MM.1S (cell line): ENCODE measurements at regions not wholly inside any gene's neighbourhood (a gene's known extent, or its start where the extent isn't known, plus 50 kb on each side); places are given as distances from the start of the nearest gene placed in this dataset.

Source experiments
- DNase-seq: peaks from one replicate; pipeline ENCODE4 v3.0.0-alpha.2; 2015
- H2AFZ ChIP-seq: fragments of 300-600 bp; sonication (generic); 2 replicates; pipeline ENCODE4 v1.6.0; 2016; ENCODE audit warnings: antibody characterized with exemption, low read length
- H3F3A ChIP-seq: fragments of 300-600 bp; sonication (generic); 2 replicates; pipeline ENCODE4 v1.6.1; 2016; ENCODE audit warnings: mild to moderate bottlenecking, antibody characterized with exemption, low read length, moderate library complexity, mixed read lengths; ENCODE audit not compliant: insufficient read depth
- H3K27ac ChIP-seq: fragments of 300-600 bp; sonication (generic); 2 replicates; pipeline ENCODE4 v1.5.1; 2016; ENCODE audit warnings: mild to moderate bottlenecking, low read length
- H3K27me3 ChIP-seq: fragments of 300-600 bp; sonication (generic); replicated peaks from 2 replicates; pipeline ENCODE4 v1.6.0; 2016; ENCODE audit warnings: low read length; ENCODE audit not compliant: insufficient read depth
- H3K36me3 ChIP-seq: fragments of 300-600 bp; sonication (generic); replicated peaks from 2 replicates; pipeline ENCODE4 v1.6.1; 2016; ENCODE audit warnings: mild to moderate bottlenecking, low read length, mixed read lengths; ENCODE audit not compliant: insufficient read depth
- H3K4me1 ChIP-seq: fragments of 300-600 bp; sonication (generic); 2 replicates; pipeline ENCODE4 v1.6.1; 2016; ENCODE audit warnings: low read length, mixed read lengths
- H3K4me2 ChIP-seq: fragments of 300-600 bp; sonication (generic); 2 replicates; pipeline ENCODE4 v1.6.0; 2016; ENCODE audit warnings: low read depth, low read length
- H3K4me3 ChIP-seq: fragments of 300-600 bp; sonication (generic); 2 replicates; pipeline ENCODE4 v1.5.1; 2016; ENCODE audit warnings: low read length, mixed read lengths
- H3K79me2 ChIP-seq: fragments of 300-600 bp; sonication (generic); 2 replicates; pipeline ENCODE4 v1.6.1; 2016; ENCODE audit warnings: mixed run types, low read length, mixed read lengths
- H3K9ac ChIP-seq: fragments of 300-600 bp; sonication (generic); 2 replicates; pipeline ENCODE4 v1.6.1; 2016; ENCODE audit warnings: low read length, mixed read lengths
- H3K9me2 ChIP-seq: fragments of 300-600 bp; sonication (generic); replicated peaks from 2 replicates; pipeline ENCODE4 v1.6.1; 2016; ENCODE audit warnings: mild to moderate bottlenecking, low read length, mixed read lengths; ENCODE audit not compliant: insufficient read depth
- H3K9me3 ChIP-seq: fragments of 300-600 bp; sonication (generic); replicated peaks from 2 replicates; pipeline ENCODE4 v1.6.1; 2016; ENCODE audit warnings: mild to moderate bottlenecking, low read length, mixed read lengths; ENCODE audit not compliant: insufficient read depth
- H4K20me1 ChIP-seq: fragments of 300-600 bp; sonication (generic); 2 replicates; pipeline ENCODE4 v1.6.1; 2016; ENCODE audit warnings: mild to moderate bottlenecking, low read length, moderate library complexity, mixed read lengths; ENCODE audit not compliant: insufficient read depth
- CTCF ChIP-seq: fragments of 300-600 bp; sonication (generic); IDR thresholded peaks from 2 replicates; pipeline ENCODE4 v1.5.1; 2016; ENCODE audit warnings: antibody characterized with exemption, low read length, mixed read lengths
- EZH2 ChIP-seq: fragments of 300-600 bp; sonication (generic); optimal IDR thresholded peaks from 2 replicates; pipeline ENCODE3; 2017; ENCODE audit warnings: low read depth, mild to moderate bottlenecking, antibody characterized with exemption, low read length, mixed read lengths
- EZH2phosphoT487 ChIP-seq: fragments of 300-600 bp; sonication (generic); IDR thresholded peaks from 2 replicates; pipeline ENCODE4 v1.6.1; 2018; ENCODE audit warnings: antibody characterized with exemption, low read length

- Histone ChIP-seq H3K4me3 (no peak overlapping the region), H3K36me3 (no peaks in the 10 kb centered on the region), H3K9me3 (no peaks in the 10 kb centered on the region), H3K4me1 (no peaks in the 10 kb centered on the region), H4K20me1 (no peaks in the 10 kb centered on the region), H3F3A (no peaks in the 10 kb centered on the region), H3K27ac (no peak overlapping the region), H2AFZ (no peak overlapping the region), H3K9me2 (no peaks in the 10 kb centered on the region), H3K79me2 (peaks cover 38% of the 10 kb centered on the region), H3K4me2 (no peak overlapping the region), H3K27me3 (no peaks in the 10 kb centered on the region), H3K9ac (no peak overlapping the region)
- TF ChIP-seq EZH2 (no peak), EZH2phosphoT487 (no peak), CTCF (no peak)
- DNase-seq = no peak
These were observed 312.2 kb upstream of the MGAT5 start for GRCh38 chr2:133941666-133942065.

GRCh38 chr2:133942398-133942797, 311.5 kb upstream of the MGAT5 start:
- no peaks in the 10 kb centered on the region for H3K9me3 ChIP-seq
- H3K27ac ChIP-seq = no peak overlapping the region
- H3K9me2 ChIP-seq = no peaks in the 10 kb centered on the region
- H3K4me1 ChIP-seq = peaks cover 4% of the 10 kb centered on the region; the same call in 1 of the 2 replicates
- no peak for DNase-seq
- no peak overlapping the region for H3K9ac ChIP-seq
- no peak overlapping the region for H3K4me2 ChIP-seq
- H3K27me3 ChIP-seq = no peaks in the 10 kb centered on the region
- no peak overlapping the region for H2AFZ ChIP-seq
- no peak for TF ChIP-seq CTCF
- TF ChIP-seq EZH2phosphoT487 = no peak
- TF ChIP-seq EZH2 = no peak
- H3K36me3 ChIP-seq = no peaks in the 10 kb centered on the region
- no peaks in the 10 kb centered on the region for H3F3A ChIP-seq
- H3K79me2 ChIP-seq = peaks cover 44% of the 10 kb centered on the region
- no peak overlapping the region for H3K4me3 ChIP-seq
- H4K20me1 ChIP-seq = no peaks in the 10 kb centered on the region

GRCh38 chr2:133943108-133943507, 310.8 kb upstream of the MGAT5 start:
- no peak overlapping the region for H3K9ac ChIP-seq
- no peak overlapping the region for H3K4me3 ChIP-seq
- no peaks in the 10 kb centered on the region for H3F3A ChIP-seq
- peaks cover 48% of the 10 kb centered on the region for H3K79me2 ChIP-seq
- TF ChIP-seq CTCF (no peak), EZH2 (no peak), EZH2phosphoT487 (no peak)
- no peak overlapping the region for H3K4me2 ChIP-seq
- H3K4me1 ChIP-seq = peaks cover 11% of the 10 kb centered on the region; the same call in 1 of the 2 replicates
- H3K9me2 ChIP-seq = no peaks in the 10 kb centered on the region
- H3K9me3 ChIP-seq = no peaks in the 10 kb centered on the region
- H3K27me3 ChIP-seq = no peaks in the 10 kb centered on the region
- no peaks in the 10 kb centered on the region for H4K20me1 ChIP-seq
- no peaks in the 10 kb centered on the region for H3K36me3 ChIP-seq
- no peak for DNase-seq
- no peak overlapping the region for H3K27ac ChIP-seq
- no peak overlapping the region for H2AFZ ChIP-seq
